ENCODE measurements at regions not wholly inside any gene's neighbourhood (a gene's known extent, or its start where the extent isn't known, plus 50 kb on each side); places are given as distances from the start of the nearest gene placed in this dataset.
"Not testable (repeated sequence)": the region's sequence is repeated elsewhere in the genome, so short reads cannot be mapped to it uniquely, and the experiment has no call there.

GRCh38 chrX:102784550-102784949 is 64.0 kb downstream of the GPRASP3 start:
- no peak overlapping the region for H3K27ac ChIP-seq
- 83% methylated on average over 2 of the region's 4 CpGs for WGBS
- no peaks in the 10 kb centered on the region for H3K4me1 ChIP-seq (replicated peaks)
- no peaks in the 10 kb centered on the region for H3K27me3 ChIP-seq (replicated peaks; ENCODE audit: insufficient read depth)
- DNase-seq (ENCODE audit: low spot score) = no peak
- H3K4me3 ChIP-seq = no peak overlapping the region
- no peaks in the 10 kb centered on the region for H3K9me3 ChIP-seq
- intact Hi-C loops (cut with DNase I) = no loop called here
- TF ChIP-seq POLR2A (IDR thresholded peaks at IDR 0.05) (no peak), POLR2AphosphoS5 (IDR thresholded peaks at IDR 0.05) (no peak), CTCF (IDR thresholded peaks at IDR 0.05) (no peak)
- no peaks in the 10 kb centered on the region for H3K36me3 ChIP-seq

GRCh38 chrX:102787283-102787682 is 66.7 kb downstream of the GPRASP3 start:
- no peaks in the 10 kb centered on the region for H3K36me3 ChIP-seq
- no peak overlapping the region for H3K4me3 ChIP-seq
- no peak overlapping the region for H3K27ac ChIP-seq
- H3K27me3 ChIP-seq (replicated peaks; ENCODE audit: insufficient read depth) = no peaks in the 10 kb centered on the region
- 47% methylated on average over 1 of the region's 1 CpG for WGBS
- no peaks in the 10 kb centered on the region for H3K9me3 ChIP-seq
- no peak for DNase-seq (ENCODE audit: low spot score)
- no peak for TF ChIP-seq POLR2AphosphoS5 (IDR thresholded peaks at IDR 0.05)
- no peaks in the 10 kb centered on the region for H3K4me1 ChIP-seq (replicated peaks)
- intact Hi-C loops (cut with DNase I) = no loop called here

GRCh38 chrX:102808336-102808735 is 87.8 kb downstream of the GPRASP3 start:
- H3K9me3 ChIP-seq = no peaks in the 10 kb centered on the region
- intact Hi-C loops (cut with DNase I) = no loop called here
- no peak for DNase-seq (ENCODE audit: low spot score)
- no peaks in the 10 kb centered on the region for H3K27me3 ChIP-seq (replicated peaks; ENCODE audit: insufficient read depth)
- no peak for TF ChIP-seq POLR2AphosphoS5 (IDR thresholded peaks at IDR 0.05)
- no peak for TF ChIP-seq POLR2A (IDR thresholded peaks at IDR 0.05)
- no peak for TF ChIP-seq CTCF (IDR thresholded peaks at IDR 0.05)
- H3K4me3 ChIP-seq = no peak overlapping the region
- H3K36me3 ChIP-seq = no peaks in the 10 kb centered on the region
- no peak overlapping the region for H3K27ac ChIP-seq
- WGBS = 92% methylated on average over 1 of the region's 1 CpG
- no peaks in the 10 kb centered on the region for H3K4me1 ChIP-seq (replicated peaks)

GRCh38 chrX:102818269-102818668 is 97.7 kb downstream of the GPRASP3 start:
- WGBS = 100% methylated on average over 2 of the region's 2 CpGs
- intact Hi-C loops (cut with DNase I); H3K36me3 ChIP-seq; H3K27ac ChIP-seq; H3K4me1 ChIP-seq (replicated peaks); H3K27me3 ChIP-seq (replicated peaks; ENCODE audit: insufficient read depth); H3K9me3 ChIP-seq; H3K4me3 ChIP-seq; DNase-seq (ENCODE audit: low spot score): not testable (repeated sequence)

- WGBS = 83% methylated on average over 5 of the region's 5 CpGs
- Histone ChIP-seq H3K36me3 (no peaks in the 10 kb centered on the region), H3K27ac (no peak overlapping the region), H3K4me3 (no peak overlapping the region), H3K27me3 (replicated peaks; ENCODE audit: insufficient read depth) (no peaks in the 10 kb centered on the region), H3K9me3 (no peaks in the 10 kb centered on the region), H3K4me1 (replicated peaks) (no peaks in the 10 kb centered on the region)
- intact Hi-C loops (cut with DNase I) = no loop called here
- DNase-seq (ENCODE audit: low spot score) = no peak
- TF ChIP-seq CTCF (IDR thresholded peaks at IDR 0.05) (no peak), POLR2A (IDR thresholded peaks at IDR 0.05) (no peak), POLR2AphosphoS5 (IDR thresholded peaks at IDR 0.05) (no peak)
Measured at GRCh38 chrX:102832661-102833060, 104.4 kb upstream of the RAB40AL start.

- WGBS = 91% methylated on average over 3 of the region's 3 CpGs
- intact Hi-C loops (cut with DNase I) = no loop called here
Measured at GRCh38 chrX:102833136-102833535, 103.9 kb upstream of the RAB40AL start.

More at GRCh38 chrX:102833136-102833535, 103.9 kb upstream of the RAB40AL start:
- no peak for TF ChIP-seq POLR2A (IDR thresholded peaks at IDR 0.05)
- no peak for TF ChIP-seq POLR2AphosphoS5 (IDR thresholded peaks at IDR 0.05)
- no peak for TF ChIP-seq CTCF (IDR thresholded peaks at IDR 0.05)
- H3K27ac ChIP-seq = no peak overlapping the region
- H3K9me3 ChIP-seq = no peaks in the 10 kb centered on the region
- no peak overlapping the region for H3K4me3 ChIP-seq
- H3K36me3 ChIP-seq = no peaks in the 10 kb centered on the region
- no peaks in the 10 kb centered on the region for H3K27me3 ChIP-seq (replicated peaks; ENCODE audit: insufficient read depth)
- DNase-seq (ENCODE audit: low spot score) = no peak
- H3K4me1 ChIP-seq (replicated peaks) = no peaks in the 10 kb centered on the region
